ENCODE measurements at regions not wholly inside any gene's neighbourhood (a gene's known extent, or its start where the extent isn't known, plus 50 kb on each side); places are given as distances from the start of the nearest gene placed in this dataset.

GRCh38 chr7:55276572-55277295, 88.4 kb upstream of the LANCL2 start:
- no peak for DNase-seq (ENCODE audit: low spot score)
- Mint-ChIP-seq H3K9me3 (ENCODE audit: unreplicated experiment) (no peaks in the 10 kb centered on the region), H3K27me3 (ENCODE audit: unreplicated experiment) (peaks cover 7% of the 10 kb centered on the region), H3K4me1 (ENCODE audit: unreplicated experiment) (no peaks in the 10 kb centered on the region), H3K4me3 (ENCODE audit: unreplicated experiment) (no peak overlapping the region), H3K36me3 (ENCODE audit: low read depth, unreplicated experiment) (peaks cover 4% of the 10 kb centered on the region), H3K27ac (ENCODE audit: unreplicated experiment) (no peak overlapping the region)
- no peak for TF ChIP-seq CTCF (IDR thresholded peaks at IDR 0.05; ENCODE audit: unreplicated experiment)

- peaks cover 4% of the 10 kb centered on the region for H3K36me3 Mint-ChIP-seq (ENCODE audit: low read depth, unreplicated experiment)
- peaks cover 5% of the 10 kb centered on the region for H3K27me3 Mint-ChIP-seq (ENCODE audit: unreplicated experiment)
- no peaks in the 10 kb centered on the region for H3K9me3 Mint-ChIP-seq (ENCODE audit: unreplicated experiment)
- no peak overlapping the region for H3K4me3 Mint-ChIP-seq (ENCODE audit: unreplicated experiment)
- no peak for TF ChIP-seq CTCF (IDR thresholded peaks at IDR 0.05; ENCODE audit: unreplicated experiment)
- H3K27ac Mint-ChIP-seq (ENCODE audit: unreplicated experiment) = no peak overlapping the region
- H3K4me1 Mint-ChIP-seq (ENCODE audit: unreplicated experiment) = no peaks in the 10 kb centered on the region
- no peak for DNase-seq (ENCODE audit: low spot score)
Measured at GRCh38 chr7:55277916-55278315, 87.2 kb upstream of the LANCL2 start.

- Mint-ChIP-seq H3K27me3 (ENCODE audit: unreplicated experiment) (peaks cover 5% of the 10 kb centered on the region), H3K9me3 (ENCODE audit: unreplicated experiment) (no peaks in the 10 kb centered on the region), H3K4me3 (ENCODE audit: unreplicated experiment) (no peak overlapping the region), H3K36me3 (ENCODE audit: low read depth, unreplicated experiment) (peaks cover 4% of the 10 kb centered on the region), H3K4me1 (ENCODE audit: unreplicated experiment) (no peaks in the 10 kb centered on the region), H3K27ac (ENCODE audit: unreplicated experiment) (no peak overlapping the region)
- no peak for DNase-seq (ENCODE audit: low spot score)
- TF ChIP-seq CTCF (IDR thresholded peaks at IDR 0.05; ENCODE audit: unreplicated experiment) = no peak
Measured at GRCh38 chr7:55278321-55278720, 86.8 kb upstream of the LANCL2 start.

- no peak for TF ChIP-seq CTCF (IDR thresholded peaks at IDR 0.05; ENCODE audit: unreplicated experiment)
- Mint-ChIP-seq H3K27ac (ENCODE audit: unreplicated experiment) (peak overlapping the region; percentile 9), H3K4me1 (ENCODE audit: unreplicated experiment) (no peaks in the 10 kb centered on the region), H3K9me3 (ENCODE audit: unreplicated experiment) (no peaks in the 10 kb centered on the region), H3K36me3 (ENCODE audit: low read depth, unreplicated experiment) (peaks cover 4% of the 10 kb centered on the region), H3K27me3 (ENCODE audit: unreplicated experiment) (peaks cover 5% of the 10 kb centered on the region), H3K4me3 (ENCODE audit: unreplicated experiment) (no peak overlapping the region)
- no peak for DNase-seq (ENCODE audit: low spot score)
Measured at GRCh38 chr7:55279080-55279845, 85.9 kb upstream of the LANCL2 start.

- H3K36me3 Mint-ChIP-seq (ENCODE audit: low read depth, unreplicated experiment) = no peaks in the 10 kb centered on the region
- peaks cover 3% of the 10 kb centered on the region for H3K27me3 Mint-ChIP-seq (ENCODE audit: unreplicated experiment)
- H3K4me3 Mint-ChIP-seq (ENCODE audit: unreplicated experiment) = no peak overlapping the region
- no peaks in the 10 kb centered on the region for H3K4me1 Mint-ChIP-seq (ENCODE audit: unreplicated experiment)
- no peaks in the 10 kb centered on the region for H3K9me3 Mint-ChIP-seq (ENCODE audit: unreplicated experiment)
- H3K27ac Mint-ChIP-seq (ENCODE audit: unreplicated experiment) = no peak overlapping the region
- DNase-seq (ENCODE audit: low spot score) = peak; percentile 80
- peak; percentile 62 for TF ChIP-seq CTCF (IDR thresholded peaks at IDR 0.05; ENCODE audit: unreplicated experiment)
Measured at GRCh38 chr7:55280031-55280454, 85.1 kb upstream of the LANCL2 start.
